Lung microvascular endothelial cell (primary cell): ENCODE measurements at regions not wholly inside any gene's neighbourhood (a gene's known extent, or its start where the extent isn't known, plus 50 kb on each side); places are given as distances from the start of the nearest gene placed in this dataset.
"Not testable (repeated sequence)": the region's sequence is repeated elsewhere in the genome, so short reads cannot be mapped to it uniquely, and the experiment has no call there.

Experiments used
- DNase-seq, 2 donors: peaks; one replicate each; pipeline versions ENCODE4 v3.0.0 to v3.0.0-alpha.2; 2010; ENCODE audit warnings: low read depth in 2 of 2

DNA sequence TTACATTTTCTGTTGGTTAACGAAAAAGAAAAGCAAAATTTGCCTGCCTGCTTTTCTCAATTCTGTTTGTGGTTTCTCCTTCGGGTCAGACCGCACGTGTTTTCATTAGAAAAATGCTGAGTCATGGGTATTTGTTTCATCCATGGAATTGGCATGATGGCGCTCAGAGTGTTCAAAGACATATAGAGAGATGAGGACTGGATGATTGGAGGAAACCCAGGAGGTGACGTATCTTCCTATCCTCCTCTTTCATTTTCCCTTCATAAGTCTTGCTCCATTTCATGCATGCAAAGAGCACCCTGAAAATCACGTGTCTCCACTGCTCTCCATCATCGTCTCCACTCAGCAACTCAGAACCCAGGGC lies 353.8 kb upstream of the WWC1 start:
- no peak for DNase-seq

DNA sequence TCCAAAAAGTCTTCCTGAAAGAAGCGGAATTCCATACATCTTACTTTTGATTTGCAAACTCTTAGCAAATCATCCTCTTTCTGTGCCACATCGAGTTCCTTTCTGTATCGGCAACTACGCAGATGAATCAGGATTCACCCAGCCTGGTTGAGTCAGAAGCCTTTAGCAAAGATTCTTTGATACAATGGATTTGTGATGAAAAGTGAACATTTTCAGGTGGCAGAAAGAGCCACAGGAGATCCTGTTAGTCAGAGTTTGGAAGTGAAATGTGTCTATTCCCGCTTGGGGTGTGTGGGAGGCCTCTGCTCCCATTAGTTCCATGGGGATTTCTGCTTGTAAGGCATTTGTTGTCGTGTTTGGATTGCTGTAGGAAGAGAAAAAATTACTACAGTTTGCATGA lies 351.8 kb upstream of the WWC1 start:
- no peak for DNase-seq

DNA sequence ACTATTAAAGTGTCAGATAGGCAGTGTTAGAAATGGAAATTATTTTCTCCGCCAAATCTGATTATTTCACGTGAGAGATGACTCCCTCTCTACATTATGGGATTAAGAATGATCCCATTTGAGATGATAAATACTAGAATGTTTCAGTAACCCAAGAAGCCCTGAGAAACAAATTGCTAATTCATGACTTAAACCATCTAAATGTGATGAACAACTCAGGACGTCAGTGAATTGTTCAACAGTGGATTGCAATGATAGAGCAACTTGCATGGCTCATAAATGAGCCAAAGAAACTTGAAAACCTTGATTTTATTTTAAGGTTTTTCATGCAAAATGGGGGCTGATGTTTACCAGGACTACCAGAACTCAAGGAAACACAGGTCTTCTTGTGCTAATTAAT lies 350.5 kb upstream of the WWC1 start:
- no peak for DNase-seq

DNA sequence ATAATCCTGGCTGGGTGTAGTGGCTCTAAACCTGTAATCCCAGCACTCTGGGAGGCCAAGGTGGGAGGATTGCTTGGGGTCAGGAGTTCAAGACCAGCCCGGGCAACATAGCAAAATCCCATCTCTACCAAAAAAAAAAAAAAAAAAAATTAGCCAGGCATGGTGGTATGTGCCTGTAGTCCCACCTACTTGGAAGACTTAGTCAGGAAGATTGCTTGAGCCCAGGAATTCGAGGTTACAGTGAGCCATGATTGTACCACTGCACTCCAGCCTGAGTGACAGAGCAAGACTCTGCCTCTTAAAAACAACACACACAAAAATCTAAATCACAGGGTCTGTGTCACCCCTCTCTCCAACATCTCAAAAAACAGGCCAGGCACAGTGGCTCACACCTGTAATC lies 349.9 kb upstream of the WWC1 start:
- not testable (repeated sequence) for DNase-seq

- DNase-seq, result no peak
Observed at GRCh38 chr5:167943343-167943742, 348.1 kb upstream of the WWC1 start.

- DNase-seq, result no peak
Observed at GRCh38 chr5:167944121-167944852, 347.2 kb upstream of the WWC1 start.

DNA sequence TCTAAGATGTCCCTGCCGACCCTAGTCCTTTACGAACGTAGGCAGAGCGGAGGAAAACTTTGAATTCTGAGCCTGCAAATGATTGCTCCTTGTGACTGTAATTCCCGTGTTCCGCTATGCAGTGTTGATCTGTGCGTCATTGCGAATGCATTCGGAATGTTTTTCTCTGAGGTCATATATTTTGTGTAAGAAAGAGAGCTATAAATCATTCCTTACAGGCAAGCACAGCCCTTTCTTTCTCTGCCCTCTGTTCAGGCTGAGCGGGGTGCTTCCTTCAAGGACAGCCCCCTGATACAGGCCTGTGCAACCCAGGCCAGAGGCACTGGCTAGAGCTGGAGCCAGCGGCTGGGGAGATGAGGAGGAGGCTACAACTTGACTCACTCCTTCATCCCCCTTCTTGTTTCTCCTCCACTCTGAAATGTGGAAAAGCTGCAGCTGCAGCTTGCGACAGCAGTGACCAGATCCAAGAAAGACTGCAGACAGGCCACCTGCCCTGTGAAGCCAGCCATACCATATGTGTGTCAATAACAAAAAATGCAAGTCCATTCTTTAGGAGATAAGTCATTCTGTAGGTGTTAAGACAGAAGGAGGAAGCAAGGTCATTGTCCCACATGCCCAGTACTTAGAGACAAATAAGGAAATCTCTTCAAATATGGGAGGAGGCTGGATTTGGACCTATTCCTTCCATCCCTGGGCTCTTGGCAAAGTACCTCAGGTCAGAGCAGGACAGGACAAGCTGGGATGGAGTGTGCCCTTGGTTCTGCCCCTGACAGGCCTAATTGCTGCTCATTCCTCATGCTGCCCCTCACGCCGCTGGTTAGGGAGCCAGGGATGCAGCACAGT lies 345.7 kb upstream of the WWC1 start:
- no peak for DNase-seq

GRCh38 chr5:167947306-167947705 lies 344.1 kb upstream of the WWC1 start:
- DNase-seq, result no peak

DNA sequence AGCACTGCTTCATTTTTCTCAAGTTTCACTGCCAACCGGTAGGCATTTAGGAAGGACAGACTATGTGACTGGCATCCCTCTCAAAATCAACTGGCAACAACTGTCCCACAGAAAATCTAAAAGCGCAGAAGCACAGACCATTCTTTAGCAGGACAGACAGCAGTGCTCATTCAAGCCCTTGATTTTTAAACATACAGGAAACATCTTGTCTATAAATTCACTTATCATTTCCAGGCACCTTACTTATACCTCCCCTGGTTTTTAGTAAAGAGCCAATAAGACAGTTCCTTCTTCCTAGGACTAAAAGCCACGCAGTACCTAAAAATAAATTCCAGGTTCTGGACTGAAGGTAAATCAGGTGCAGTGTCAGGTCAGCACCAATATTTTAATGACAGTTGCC lies 343.2 kb upstream of the WWC1 start:
- DNase-seq, result no peak

DNA sequence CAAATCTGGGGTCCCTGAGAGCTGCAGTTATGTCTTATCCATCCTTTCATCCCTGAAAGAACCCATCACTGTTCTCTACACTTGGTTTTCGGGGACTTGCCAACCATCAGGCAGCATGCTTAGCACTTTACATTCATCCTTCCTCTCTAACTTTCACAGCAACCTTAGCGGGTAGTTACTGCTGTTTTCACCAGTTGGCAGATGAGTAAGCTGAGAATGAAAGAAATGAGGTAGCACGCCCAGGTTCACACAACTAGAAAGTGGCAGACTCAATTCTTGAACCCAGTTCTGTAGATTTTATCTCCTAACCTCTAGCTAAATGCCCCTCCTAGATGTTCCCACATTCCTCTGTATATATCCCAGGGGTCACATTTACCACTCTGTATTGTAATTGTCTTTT lies 342.0 kb upstream of the WWC1 start:
- DNase-seq, result no peak

DNA sequence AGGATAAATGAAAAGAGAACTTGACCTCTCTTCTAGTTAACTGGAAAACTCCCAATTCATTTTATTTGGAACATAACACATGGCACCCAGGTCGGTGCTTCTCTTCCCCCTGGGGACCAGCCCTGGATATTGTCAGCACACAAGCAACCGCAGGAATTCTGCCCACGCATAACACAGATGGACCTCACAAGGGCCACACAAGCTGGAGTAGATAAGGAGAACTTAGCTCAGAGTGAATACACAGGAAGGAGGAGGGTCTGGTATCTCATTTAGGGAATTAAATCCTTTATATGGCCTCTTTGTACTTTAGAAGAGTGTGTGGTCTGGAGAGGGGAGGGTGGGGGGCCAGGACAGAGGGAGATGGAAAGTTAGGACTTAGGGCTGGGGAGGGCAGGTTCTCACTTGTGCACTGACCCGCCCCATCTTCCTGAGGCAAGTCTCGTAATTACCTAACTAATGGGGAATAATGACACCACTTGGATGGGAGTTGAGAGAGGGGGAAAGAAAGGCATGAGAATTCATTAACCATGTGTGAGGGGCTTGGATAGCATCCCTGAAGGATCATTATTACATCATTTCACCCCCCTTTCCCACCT lies 341.2 kb upstream of the WWC1 start:
- no peak for DNase-seq

DNA sequence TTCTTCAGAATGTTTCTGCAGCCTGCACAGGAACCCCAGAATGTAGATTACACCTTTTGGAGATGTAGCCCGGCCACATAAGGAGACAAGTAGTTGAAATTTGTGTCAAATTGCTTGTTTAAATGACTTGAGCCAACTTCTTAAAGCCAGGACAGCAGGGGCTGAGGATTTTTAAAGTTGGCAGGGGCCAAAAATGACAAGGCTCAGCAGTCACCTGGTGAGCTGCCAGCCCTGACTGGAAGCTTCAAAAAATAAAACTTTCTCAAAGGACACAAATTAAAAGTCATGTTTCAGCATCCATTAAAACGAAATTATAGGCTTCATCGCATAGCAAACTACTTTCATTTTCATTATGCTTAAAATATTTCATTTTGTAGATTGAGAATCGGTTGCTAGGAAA lies 340.3 kb upstream of the WWC1 start:
- no peak for DNase-seq

- no peak for DNase-seq
Observed at GRCh38 chr5:167952278-167952995, 339.0 kb upstream of the WWC1 start.

GRCh38 chr5:167953151-167953798 lies 338.2 kb upstream of the WWC1 start:
- no peak for DNase-seq

DNA sequence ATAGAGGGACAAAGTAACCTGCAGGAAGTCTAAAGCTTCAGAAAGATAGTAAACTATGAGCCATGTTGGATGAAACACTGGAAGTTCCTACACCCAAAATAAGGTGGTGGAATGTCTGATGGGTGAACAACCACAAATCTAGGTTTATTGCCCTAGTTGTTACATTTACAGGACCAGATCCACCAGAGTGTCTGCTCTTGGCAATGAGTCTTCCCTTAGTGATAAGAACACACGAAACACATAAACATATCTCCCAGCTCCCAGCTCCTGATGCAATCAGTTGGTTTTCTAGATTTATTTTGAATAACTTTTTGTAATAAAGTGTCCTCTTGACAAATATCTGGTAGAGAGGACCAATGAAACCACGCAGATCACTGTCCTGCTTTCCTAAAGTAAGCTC lies 329.7 kb upstream of the WWC1 start:
- DNase-seq, result no peak

- no peak for DNase-seq
Observed at GRCh38 chr5:167964529-167964928, 326.9 kb upstream of the WWC1 start.

DNA sequence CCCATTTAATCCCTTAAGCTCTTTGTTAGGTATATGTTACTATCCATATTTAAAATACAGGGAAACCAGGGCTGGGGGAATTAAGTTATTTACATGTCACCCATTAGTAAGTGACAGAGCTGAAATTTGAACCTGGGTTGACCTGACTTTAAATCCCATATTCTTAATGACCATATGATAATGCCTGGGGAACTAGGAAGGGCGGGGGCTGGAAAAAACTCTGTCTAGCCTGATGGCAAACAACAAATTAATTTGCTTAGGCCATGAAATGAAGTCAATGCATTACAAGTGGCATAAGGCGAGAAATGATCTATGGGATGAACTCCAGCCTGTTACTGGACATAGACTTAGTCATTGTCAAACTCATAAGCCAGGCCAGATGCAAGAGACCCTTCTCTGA lies 325.7 kb upstream of the WWC1 start:
- no peak for DNase-seq

- DNase-seq, result no peak
Observed at GRCh38 chr5:167966979-167967378, 324.5 kb upstream of the WWC1 start.

DNA sequence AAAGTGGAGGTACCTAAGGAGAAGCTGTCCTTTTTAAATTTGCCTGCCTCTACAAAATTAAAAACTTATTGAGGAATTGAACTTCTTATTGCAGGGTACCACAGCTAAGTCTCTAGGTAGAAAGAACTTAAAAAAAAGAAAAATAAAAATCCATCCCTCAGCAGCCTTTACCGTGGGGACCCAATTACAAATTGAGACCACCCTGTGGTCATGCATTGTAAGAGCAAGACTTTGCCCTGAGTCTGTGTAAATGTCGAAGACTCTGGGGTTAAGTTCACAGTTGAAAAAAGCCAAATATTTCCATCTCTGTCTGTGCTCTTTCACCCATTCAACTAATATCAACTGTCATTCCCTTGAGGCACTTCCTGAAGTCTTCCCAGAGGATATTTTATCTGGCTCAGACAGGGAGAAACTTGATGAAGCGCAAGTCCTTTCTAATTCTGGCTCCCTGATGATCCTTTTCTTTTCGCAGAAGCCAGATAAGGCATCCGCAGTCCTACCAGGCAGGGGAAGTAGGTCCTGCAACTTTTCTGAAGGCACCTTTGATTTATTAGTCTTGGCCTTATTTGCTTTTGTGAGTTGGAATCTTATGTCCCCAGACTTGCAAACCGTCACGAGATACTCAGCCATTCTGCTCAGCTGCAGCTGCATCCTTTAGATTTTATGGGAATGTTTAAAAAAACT lies 323.8 kb upstream of the WWC1 start:
- DNase-seq, result no peak

DNA sequence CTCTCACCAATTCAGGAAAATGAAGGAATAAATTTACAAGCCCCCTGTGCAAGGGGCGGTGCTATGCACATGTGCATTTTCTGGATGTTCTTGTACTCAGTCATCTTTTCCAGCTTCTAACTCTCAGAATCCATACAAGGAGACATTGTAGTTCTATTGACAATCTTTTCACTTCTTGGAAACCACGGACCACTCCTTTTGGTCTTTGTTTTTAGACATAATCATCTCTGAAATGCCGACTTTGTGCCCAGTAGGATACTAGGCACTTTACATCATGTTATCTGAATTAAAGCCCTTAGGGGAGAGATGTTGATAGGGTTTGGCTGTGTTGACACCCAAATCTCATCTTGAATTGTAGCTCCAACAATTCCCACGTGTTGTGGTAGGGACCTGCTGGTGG lies 322.6 kb upstream of the WWC1 start:
- DNase-seq, result no peak

DNA sequence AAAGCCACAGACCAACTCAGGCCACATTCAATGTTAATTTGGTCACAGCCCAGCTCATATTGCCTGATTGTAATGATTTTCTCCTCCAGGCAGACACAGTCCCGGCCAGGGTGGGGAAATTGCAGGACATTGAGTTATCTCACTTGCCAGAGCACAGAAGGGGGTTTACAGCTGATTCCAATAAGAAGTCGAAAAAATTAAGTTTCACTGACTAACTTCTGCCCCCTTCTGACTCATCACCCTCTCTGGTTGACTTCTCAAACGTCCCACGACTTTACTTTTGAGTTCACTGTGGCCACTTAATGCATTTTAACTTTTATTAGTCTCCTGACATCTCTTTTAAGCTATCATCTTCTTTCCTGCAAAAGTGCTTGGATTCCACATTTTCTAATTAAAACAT lies 321.4 kb upstream of the WWC1 start:
- DNase-seq, result no peak
